ENCODE measurements at regions not wholly inside any gene's neighbourhood (a gene's known extent, or its start where the extent isn't known, plus 50 kb on each side); places are given as distances from the start of the nearest gene placed in this dataset.

DNA sequence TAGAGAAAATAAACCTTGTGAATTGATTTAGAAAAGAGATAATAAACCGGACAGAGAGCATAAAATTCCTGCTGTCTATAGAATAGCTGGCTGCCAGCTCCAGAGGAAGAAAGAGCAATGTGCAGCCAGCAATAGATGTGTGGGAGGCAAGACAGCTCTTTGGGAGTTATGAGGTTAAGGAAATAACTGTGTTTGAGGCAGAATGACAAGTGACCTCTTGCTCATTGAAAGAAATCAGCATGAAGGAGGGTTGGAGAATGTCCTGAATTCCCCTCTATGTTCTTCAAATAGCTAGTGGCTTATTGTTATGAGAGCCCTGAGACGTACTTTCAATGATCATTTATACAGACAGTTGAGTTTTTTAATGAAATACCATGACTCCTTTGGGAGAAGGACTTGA, 1009.9 kb upstream of the NXPH2 start:
- TF ChIP-seq CTCF (IDR thresholded peaks at IDR 0.05; ENCODE audit: poor library complexity, severe bottlenecking) (no peak), POLR2AphosphoS5 (IDR thresholded peaks at IDR 0.05) (no peak), MXI1 (conservative IDR thresholded peaks at IDR 0.05; ENCODE audit: poor library complexity, severe bottlenecking) (no peak), REST (IDR thresholded peaks at IDR 0.05; ENCODE audit: borderline replicate concordance) (no peak), TAF1 (IDR thresholded peaks at IDR 0.05; ENCODE audit: low read depth) (no peak)
